Stimulated activated CD8-positive, alpha-beta memory T cell treated with anti-CD3 and anti-CD28 coated beads, Interleukin-12 subunit alpha, Interleukin-12 subunit beta, amount 100 ng/mL, for 1 hour (primary cell): ENCODE measurements at regions not wholly inside any gene's neighbourhood (a gene's known extent, or its start where the extent isn't known, plus 50 kb on each side); places are given as distances from the start of the nearest gene placed in this dataset.
"Not testable (repeated sequence)": the region's sequence is repeated elsewhere in the genome, so short reads cannot be mapped to it uniquely, and the experiment has no call there.

Source experiments
- DNase-seq: peaks from one replicate; pipeline ENCODE4 v3.0.0-alpha.2; 2020; ENCODE audit warnings: low read depth

- no peak for DNase-seq
Observed at GRCh38 chr5:167049771-167050567, 1241.5 kb upstream of the WWC1 start.

GRCh38 chr5:167050568-167051401 is 1240.7 kb upstream of the WWC1 start:
- DNase-seq, result no peak

- DNase-seq, result no peak
Observed at GRCh38 chr5:167051402-167051768, 1240.1 kb upstream of the WWC1 start.

GRCh38 chr5:167052791-167053190 is 1238.7 kb upstream of the WWC1 start:
- DNase-seq, result no peak

- no peak for DNase-seq
Observed at GRCh38 chr5:167057665-167058064, 1233.8 kb upstream of the WWC1 start.

GRCh38 chr5:167061695-167062094 is 1229.8 kb upstream of the WWC1 start:
- DNase-seq, result no peak

- DNase-seq, result no peak
Observed at GRCh38 chr5:167063116-167063515, 1228.3 kb upstream of the WWC1 start.

- no peak for DNase-seq
Observed at GRCh38 chr5:167063788-167064187, 1227.7 kb upstream of the WWC1 start.

GRCh38 chr5:167064198-167064776 is 1227.2 kb upstream of the WWC1 start:
- no peak for DNase-seq

GRCh38 chr5:167065794-167066193 is 1225.7 kb upstream of the WWC1 start:
- no peak for DNase-seq

- no peak for DNase-seq
Observed at GRCh38 chr5:167071981-167072610, 1219.3 kb upstream of the WWC1 start.

- DNase-seq, result no peak
Observed at GRCh38 chr5:167081561-167081960, 1209.9 kb upstream of the WWC1 start.

- DNase-seq, result no peak
Observed at GRCh38 chr5:167096816-167097215, 1194.6 kb upstream of the WWC1 start.

GRCh38 chr5:167104351-167104750 is 1187.1 kb upstream of the WWC1 start:
- DNase-seq, result no peak

- DNase-seq, result no peak
Observed at GRCh38 chr5:167105941-167106340, 1185.5 kb upstream of the WWC1 start.

- no peak for DNase-seq
Observed at GRCh38 chr5:167107684-167108083, 1183.8 kb upstream of the WWC1 start.

GRCh38 chr5:167108266-167108665 is 1183.2 kb upstream of the WWC1 start:
- DNase-seq, result not testable (repeated sequence)

- no peak for DNase-seq
Observed at GRCh38 chr5:167112556-167112955, 1178.9 kb upstream of the WWC1 start.

GRCh38 chr5:167122267-167122666 is 1169.2 kb upstream of the WWC1 start:
- no peak for DNase-seq

- no peak for DNase-seq
Observed at GRCh38 chr5:167123126-167123525, 1168.3 kb upstream of the WWC1 start.

- DNase-seq, result no peak
Observed at GRCh38 chr5:167128581-167128980, 1162.9 kb upstream of the WWC1 start.

GRCh38 chr5:167140548-167141291 is 1150.7 kb upstream of the WWC1 start:
- DNase-seq, result no peak
